OCI-LY7 (cell line): ENCODE measurements at regions not wholly inside any gene's neighbourhood (a gene's known extent, or its start where the extent isn't known, plus 50 kb on each side); places are given as distances from the start of the nearest gene placed in this dataset.

Experiments
- BruUV-seq: library from RNA; stranded (reverse); fragments of 400-500 nt; replicated peaks from 2 replicates; lab custom pipeline; 2021; lab: Mats Ljungman, UMichigan
- CTCF ChIA-PET: fragments of 300-600 bp; sonication (Branson Sonifier 250); formaldehyde crosslinking; loops from one replicate; lab custom pipeline; 2022; ENCODE audit warnings: antibody characterized with exemption; ENCODE audit not compliant: unreplicated experiment; lab: Charles Lee
- POLR2A ChIA-PET: fragments of 300-600 bp; sonication (Branson Sonifier 250); formaldehyde crosslinking; loops from one replicate; lab custom pipeline; 2022; ENCODE audit warnings: antibody characterized with exemption; lab: Charles Lee
- DNase-seq: peaks from one replicate; pipeline ENCODE4 v3.0.0-alpha.2; 2015; ENCODE audit warnings: low spot score
- H2AFZ ChIP-seq: fragments of 200-600 bp; sonication (generic), shearing (Covaris generic); 2 replicates; pipeline ENCODE4 v1.6.1; 2014; ENCODE audit warnings: mild to moderate bottlenecking, antibody characterized with exemption, low read length, moderate library complexity
- H3K27ac ChIP-seq: fragments of 200-600 bp; sonication (generic); 2 replicates; pipeline ENCODE4 v1.5.1; 2014; ENCODE audit warnings: mixed run types, low read depth, mild to moderate bottlenecking, moderate library complexity, low read length, inconsistent platforms; ENCODE audit not compliant: poor library complexity, severe bottlenecking
- H3K36me3 ChIP-seq: fragments of 200-600 bp; sonication (generic); 2 replicates; pipeline ENCODE4 v1.6.1; 2014; ENCODE audit warnings: mild to moderate bottlenecking, antibody characterized with exemption, low read length, moderate library complexity, mixed read lengths; ENCODE audit not compliant: insufficient read depth
- H3K4me1 ChIP-seq: fragments of 200-600 bp; sonication (generic); 2 replicates; pipeline ENCODE4 v1.5.1; 2014; ENCODE audit warnings: mild to moderate bottlenecking, low read length; ENCODE audit not compliant: insufficient read depth, poor library complexity, severe bottlenecking
- H3K4me2 ChIP-seq: fragments of 200-600 bp; sonication (generic); 2 replicates; pipeline ENCODE4 v1.6.1; 2014; ENCODE audit warnings: mild to moderate bottlenecking, low read length
- H3K4me3 ChIP-seq: fragments of 200-600 bp; sonication (generic); 2 replicates; pipeline ENCODE4 v1.5.1; 2014; ENCODE audit warnings: mild to moderate bottlenecking, low read depth, low read length; ENCODE audit not compliant: poor library complexity, severe bottlenecking
- H3K79me2 ChIP-seq: fragments of 200-600 bp; sonication (generic); 2 replicates; pipeline ENCODE4 v1.6.1; 2016; ENCODE audit warnings: low read depth, mild to moderate bottlenecking, low read length, moderate library complexity, mixed read lengths; ENCODE audit not compliant: insufficient read depth
- H3K9me2 ChIP-seq: fragments of 200-600 bp; sonication (generic); 2 replicates; pipeline ENCODE4 v1.6.1; 2016; ENCODE audit warnings: mild to moderate bottlenecking, low read length, mixed read lengths; ENCODE audit not compliant: insufficient read depth
- H3K9me3 ChIP-seq: fragments of 200-600 bp; sonication (generic); 2 replicates; pipeline ENCODE4 v1.6.1; 2014; ENCODE audit warnings: mild to moderate bottlenecking, mixed run types, low read length, mixed read lengths
- H4K20me1 ChIP-seq: fragments of 200-600 bp; sonication (generic); 2 replicates; pipeline ENCODE4 v1.6.1; 2014; ENCODE audit warnings: mild to moderate bottlenecking, antibody characterized with exemption, low read length, moderate library complexity, mixed read lengths; ENCODE audit not compliant: insufficient read depth
- EZH2phosphoT487 ChIP-seq: fragments of 200-600 bp; sonication (generic); IDR thresholded peaks from 2 replicates; pipeline ENCODE4 v1.6.1; 2018; ENCODE audit warnings: low read depth, borderline replicate concordance, mild to moderate bottlenecking, mixed run types, antibody characterized with exemption, low read length, moderate library complexity, mixed read lengths
- intact Hi-C: fragments of 100-400 bp; cut with micrococcal nuclease; formaldehyde crosslinking; loops from one replicate; pipeline ENCODE4 v1.10.0; 2022; ENCODE audit not compliant: unreplicated experiment
- TF ChIP-seq, protein P1 (sequence below): fragments of 200-600 bp; sonication (generic); conservative IDR thresholded peaks from 2 replicates; pipeline ENCODE4 v1.5.1; 2014; ENCODE audit warnings: mild to moderate bottlenecking, antibody characterized with exemption, low read length, moderate library complexity, mixed read lengths

DNA sequence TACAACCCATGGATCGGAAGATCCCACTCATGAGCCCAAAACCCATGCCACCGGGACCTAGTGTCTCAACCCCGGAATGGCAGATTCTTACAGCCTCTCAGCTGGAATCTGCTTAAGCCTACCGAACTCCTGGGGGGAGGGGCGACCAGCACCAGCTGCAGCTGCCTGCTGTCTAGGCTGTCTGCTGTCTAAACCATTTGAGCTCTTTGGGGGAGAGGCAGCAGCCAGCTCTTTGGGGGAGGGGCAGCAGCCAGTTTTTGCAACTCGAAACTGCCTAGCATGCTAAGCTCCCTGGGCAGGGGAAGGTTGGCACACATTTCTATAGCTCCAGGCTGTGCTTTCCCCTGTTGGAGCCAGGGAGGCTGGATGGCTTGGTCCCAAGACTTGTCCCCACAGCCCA, 643.5 kb upstream of the AMELY start:
- Histone ChIP-seq H3K9me2 (no peaks in the 10 kb centered on the region), H3K79me2 (no peaks in the 10 kb centered on the region)
- CTCF ChIA-PET: no interaction called here

DNA sequence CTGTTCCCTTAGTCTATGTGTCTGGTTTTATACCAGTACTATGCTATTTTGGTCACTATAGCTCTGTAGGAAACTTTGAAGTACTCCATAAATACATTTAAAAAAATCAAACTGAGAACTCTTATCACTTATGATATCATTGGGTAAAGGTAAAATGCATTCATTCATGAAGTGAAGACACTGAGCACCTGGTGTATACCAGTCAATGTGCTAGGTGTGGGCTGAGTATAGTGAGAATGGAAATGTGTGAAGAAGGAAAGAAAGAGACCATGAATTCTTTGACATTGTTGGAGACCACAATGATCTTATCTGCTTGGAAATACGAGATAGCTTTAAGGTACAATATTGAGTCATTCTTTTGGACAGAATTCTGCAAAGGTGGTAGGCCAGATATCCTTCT, 633.5 kb upstream of the AMELY start:
- no peak overlapping the region for H3K27ac ChIP-seq
- H4K20me1 ChIP-seq: no peaks in the 10 kb centered on the region
- H3K4me1 ChIP-seq: no peaks in the 10 kb centered on the region
- no peak overlapping the region for H2AFZ ChIP-seq
- no peaks in the 10 kb centered on the region for H3K9me2 ChIP-seq
- no peak for DNase-seq
- ChIA-PET CTCF (no interaction called here), POLR2A (no interaction called here)
- no TSS peak for BruUV-seq
- TF ChIP-seq, protein P1, sequence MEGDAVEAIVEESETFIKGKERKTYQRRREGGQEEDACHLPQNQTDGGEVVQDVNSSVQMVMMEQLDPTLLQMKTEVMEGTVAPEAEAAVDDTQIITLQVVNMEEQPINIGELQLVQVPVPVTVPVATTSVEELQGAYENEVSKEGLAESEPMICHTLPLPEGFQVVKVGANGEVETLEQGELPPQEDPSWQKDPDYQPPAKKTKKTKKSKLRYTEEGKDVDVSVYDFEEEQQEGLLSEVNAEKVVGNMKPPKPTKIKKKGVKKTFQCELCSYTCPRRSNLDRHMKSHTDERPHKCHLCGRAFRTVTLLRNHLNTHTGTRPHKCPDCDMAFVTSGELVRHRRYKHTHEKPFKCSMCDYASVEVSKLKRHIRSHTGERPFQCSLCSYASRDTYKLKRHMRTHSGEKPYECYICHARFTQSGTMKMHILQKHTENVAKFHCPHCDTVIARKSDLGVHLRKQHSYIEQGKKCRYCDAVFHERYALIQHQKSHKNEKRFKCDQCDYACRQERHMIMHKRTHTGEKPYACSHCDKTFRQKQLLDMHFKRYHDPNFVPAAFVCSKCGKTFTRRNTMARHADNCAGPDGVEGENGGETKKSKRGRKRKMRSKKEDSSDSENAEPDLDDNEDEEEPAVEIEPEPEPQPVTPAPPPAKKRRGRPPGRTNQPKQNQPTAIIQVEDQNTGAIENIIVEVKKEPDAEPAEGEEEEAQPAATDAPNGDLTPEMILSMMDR: no peak
- TF ChIP-seq EZH2phosphoT487: no peak
- no peaks in the 10 kb centered on the region for H3K79me2 ChIP-seq
- intact Hi-C loops: no loop called here
- no peak overlapping the region for H3K4me2 ChIP-seq
- H3K4me3 ChIP-seq: no peak overlapping the region
- H3K36me3 ChIP-seq: no peaks in the 10 kb centered on the region
- no peaks in the 10 kb centered on the region for H3K9me3 ChIP-seq

More for the DNA sequence above, 643.5 kb upstream of the AMELY start:
- no peaks in the 10 kb centered on the region for H3K4me1 ChIP-seq
- H3K4me3 ChIP-seq: no peak overlapping the region
- no peak overlapping the region for H3K27ac ChIP-seq
- intact Hi-C loops: no loop called here
- BruUV-seq: no TSS peak
- no peaks in the 10 kb centered on the region for H3K9me3 ChIP-seq
- H4K20me1 ChIP-seq: no peaks in the 10 kb centered on the region
- POLR2A ChIA-PET: no interaction called here
- H3K4me2 ChIP-seq: no peak overlapping the region
- H2AFZ ChIP-seq: no peak overlapping the region
- TF ChIP-seq EZH2phosphoT487: no peak
- TF ChIP-seq, protein P1: no peak
- H3K36me3 ChIP-seq: no peaks in the 10 kb centered on the region
- DNase-seq: no peak

DNA sequence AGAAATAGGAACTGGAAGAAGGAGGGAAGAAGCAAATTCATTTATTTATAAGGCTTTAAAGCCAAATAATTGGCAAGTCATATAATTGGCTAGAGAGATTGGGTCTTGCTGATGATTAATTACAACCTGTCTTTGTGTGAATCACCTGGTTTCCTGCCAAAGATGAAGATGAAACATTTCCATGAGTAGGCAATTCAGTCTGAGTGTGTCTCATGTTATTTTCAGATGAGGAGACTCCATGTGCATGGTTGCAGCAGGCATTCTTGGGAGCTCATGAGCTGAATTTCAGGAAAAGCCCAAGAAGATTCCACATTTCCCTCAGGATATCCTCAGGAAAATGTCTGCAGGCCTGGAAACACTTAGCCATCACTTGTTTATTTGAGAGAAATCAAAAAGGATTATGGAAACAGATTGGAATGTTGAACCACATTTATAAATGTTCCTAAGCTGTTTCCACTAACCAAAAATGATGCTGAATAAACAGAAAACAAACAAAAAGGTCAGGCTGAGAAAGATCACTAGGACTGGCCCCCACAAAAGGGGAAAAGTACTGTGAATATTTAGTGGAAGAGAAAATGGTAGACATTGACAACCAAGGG, 632.7 kb upstream of the AMELY start:
- no peak overlapping the region for H2AFZ ChIP-seq
- no peaks in the 10 kb centered on the region for H3K9me2 ChIP-seq
- H3K4me1 ChIP-seq: no peaks in the 10 kb centered on the region
- no peak overlapping the region for H3K4me3 ChIP-seq
- no peaks in the 10 kb centered on the region for H3K79me2 ChIP-seq
- BruUV-seq: no TSS peak
- ChIA-PET CTCF (no interaction called here), POLR2A (no interaction called here)
- H3K9me3 ChIP-seq: no peaks in the 10 kb centered on the region
- no peaks in the 10 kb centered on the region for H4K20me1 ChIP-seq
- H3K4me2 ChIP-seq: no peak overlapping the region
- H3K27ac ChIP-seq: no peak overlapping the region
- H3K36me3 ChIP-seq: no peaks in the 10 kb centered on the region
- no peak for TF ChIP-seq EZH2phosphoT487
- TF ChIP-seq, protein P1: no peak
- intact Hi-C loops: no loop called here
- DNase-seq: no peak
